ENCODE measurements at regions not wholly inside any gene's neighbourhood (a gene's known extent, or its start where the extent isn't known, plus 50 kb on each side); places are given as distances from the start of the nearest gene placed in this dataset.

GRCh38 chr9:86733929-86734328 lies 213.4 kb downstream of the GAS1 start:
- TF ChIP-seq, protein P1, sequence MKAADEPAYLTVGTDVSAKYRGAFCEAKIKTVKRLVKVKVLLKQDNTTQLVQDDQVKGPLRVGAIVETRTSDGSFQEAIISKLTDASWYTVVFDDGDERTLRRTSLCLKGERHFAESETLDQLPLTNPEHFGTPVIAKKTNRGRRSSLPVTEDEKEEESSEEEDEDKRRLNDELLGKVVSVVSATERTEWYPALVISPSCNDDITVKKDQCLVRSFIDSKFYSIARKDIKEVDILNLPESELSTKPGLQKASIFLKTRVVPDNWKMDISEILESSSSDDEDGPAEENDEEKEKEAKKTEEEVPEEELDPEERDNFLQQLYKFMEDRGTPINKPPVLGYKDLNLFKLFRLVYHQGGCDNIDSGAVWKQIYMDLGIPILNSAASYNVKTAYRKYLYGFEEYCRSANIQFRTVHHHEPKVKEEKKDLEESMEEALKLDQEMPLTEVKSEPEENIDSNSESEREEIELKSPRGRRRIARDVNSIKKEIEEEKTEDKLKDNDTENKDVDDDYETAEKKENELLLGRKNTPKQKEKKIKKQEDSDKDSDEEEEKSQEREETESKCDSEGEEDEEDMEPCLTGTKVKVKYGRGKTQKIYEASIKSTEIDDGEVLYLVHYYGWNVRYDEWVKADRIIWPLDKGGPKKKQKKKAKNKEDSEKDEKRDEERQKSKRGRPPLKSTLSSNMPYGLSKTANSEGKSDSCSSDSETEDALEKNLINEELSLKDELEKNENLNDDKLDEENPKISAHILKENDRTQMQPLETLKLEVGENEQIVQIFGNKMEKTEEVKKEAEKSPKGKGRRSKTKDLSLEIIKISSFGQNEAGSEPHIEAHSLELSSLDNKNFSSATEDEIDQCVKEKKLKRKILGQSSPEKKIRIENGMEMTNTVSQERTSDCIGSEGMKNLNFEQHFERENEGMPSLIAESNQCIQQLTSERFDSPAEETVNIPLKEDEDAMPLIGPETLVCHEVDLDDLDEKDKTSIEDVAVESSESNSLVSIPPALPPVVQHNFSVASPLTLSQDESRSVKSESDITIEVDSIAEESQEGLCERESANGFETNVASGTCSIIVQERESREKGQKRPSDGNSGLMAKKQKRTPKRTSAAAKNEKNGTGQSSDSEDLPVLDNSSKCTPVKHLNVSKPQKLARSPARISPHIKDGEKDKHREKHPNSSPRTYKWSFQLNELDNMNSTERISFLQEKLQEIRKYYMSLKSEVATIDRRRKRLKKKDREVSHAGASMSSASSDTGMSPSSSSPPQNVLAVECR (CRISPR knock-in tag; IDR thresholded peaks at IDR 0.05; ENCODE audit: borderline replicate concordance) = no peak
- TF ChIP-seq, protein P2, sequence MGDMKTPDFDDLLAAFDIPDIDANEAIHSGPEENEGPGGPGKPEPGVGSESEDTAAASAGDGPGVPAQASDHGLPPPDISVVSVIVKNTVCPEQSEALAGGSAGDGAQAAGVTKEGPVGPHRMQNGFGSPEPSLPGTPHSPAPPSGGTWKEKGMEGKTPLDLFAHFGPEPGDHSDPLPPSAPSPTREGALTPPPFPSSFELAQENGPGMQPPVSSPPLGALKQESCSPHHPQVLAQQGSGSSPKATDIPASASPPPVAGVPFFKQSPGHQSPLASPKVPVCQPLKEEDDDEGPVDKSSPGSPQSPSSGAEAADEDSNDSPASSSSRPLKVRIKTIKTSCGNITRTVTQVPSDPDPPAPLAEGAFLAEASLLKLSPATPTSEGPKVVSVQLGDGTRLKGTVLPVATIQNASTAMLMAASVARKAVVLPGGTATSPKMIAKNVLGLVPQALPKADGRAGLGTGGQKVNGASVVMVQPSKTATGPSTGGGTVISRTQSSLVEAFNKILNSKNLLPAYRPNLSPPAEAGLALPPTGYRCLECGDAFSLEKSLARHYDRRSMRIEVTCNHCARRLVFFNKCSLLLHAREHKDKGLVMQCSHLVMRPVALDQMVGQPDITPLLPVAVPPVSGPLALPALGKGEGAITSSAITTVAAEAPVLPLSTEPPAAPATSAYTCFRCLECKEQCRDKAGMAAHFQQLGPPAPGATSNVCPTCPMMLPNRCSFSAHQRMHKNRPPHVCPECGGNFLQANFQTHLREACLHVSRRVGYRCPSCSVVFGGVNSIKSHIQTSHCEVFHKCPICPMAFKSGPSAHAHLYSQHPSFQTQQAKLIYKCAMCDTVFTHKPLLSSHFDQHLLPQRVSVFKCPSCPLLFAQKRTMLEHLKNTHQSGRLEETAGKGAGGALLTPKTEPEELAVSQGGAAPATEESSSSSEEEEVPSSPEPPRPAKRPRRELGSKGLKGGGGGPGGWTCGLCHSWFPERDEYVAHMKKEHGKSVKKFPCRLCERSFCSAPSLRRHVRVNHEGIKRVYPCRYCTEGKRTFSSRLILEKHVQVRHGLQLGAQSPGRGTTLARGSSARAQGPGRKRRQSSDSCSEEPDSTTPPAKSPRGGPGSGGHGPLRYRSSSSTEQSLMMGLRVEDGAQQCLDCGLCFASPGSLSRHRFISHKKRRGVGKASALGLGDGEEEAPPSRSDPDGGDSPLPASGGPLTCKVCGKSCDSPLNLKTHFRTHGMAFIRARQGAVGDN (CRISPR knock-in tag; IDR thresholded peaks at IDR 0.05) = no peak
- TF ChIP-seq ZNF350 (CRISPR knock-in tag; IDR thresholded peaks at IDR 0.05; ENCODE audit: borderline replicate concordance, low read depth) = no peak
- TF ChIP-seq CTCF (CRISPR knock-in tag; IDR thresholded peaks at IDR 0.05) = no peak
- no peak for TF ChIP-seq ZNF740 (CRISPR knock-in tag; IDR thresholded peaks at IDR 0.05)
- TF ChIP-seq KAT8 (CRISPR knock-in tag; IDR thresholded peaks at IDR 0.05) = no peak
- no peak for TF ChIP-seq ZZZ3 (CRISPR knock-in tag; IDR thresholded peaks at IDR 0.05; ENCODE audit: borderline replicate concordance)

All from HepG2 (cell line).